PC-9 (cell line): ENCODE measurements at regions not wholly inside any gene's neighbourhood (a gene's known extent, or its start where the extent isn't known, plus 50 kb on each side); places are given as distances from the start of the nearest gene placed in this dataset.

ENCODE experiments used
- EZH2 ChIP-seq: fragments of 200-600 bp; sonication (generic); IDR thresholded peaks from 2 replicates; pipeline ENCODE4 v1.8.0; 2017; ENCODE audit warnings: antibody characterized with exemption, low read depth
- TF ChIP-seq, protein P1 (sequence below): fragments of 200-600 bp; sonication (generic); conservative IDR thresholded peaks from 2 replicates; pipeline ENCODE4 v1.6.1; 2017; ENCODE audit warnings: mixed run types, antibody characterized with exemption, mild to moderate bottlenecking, moderate library complexity

- TF ChIP-seq, protein P1, sequence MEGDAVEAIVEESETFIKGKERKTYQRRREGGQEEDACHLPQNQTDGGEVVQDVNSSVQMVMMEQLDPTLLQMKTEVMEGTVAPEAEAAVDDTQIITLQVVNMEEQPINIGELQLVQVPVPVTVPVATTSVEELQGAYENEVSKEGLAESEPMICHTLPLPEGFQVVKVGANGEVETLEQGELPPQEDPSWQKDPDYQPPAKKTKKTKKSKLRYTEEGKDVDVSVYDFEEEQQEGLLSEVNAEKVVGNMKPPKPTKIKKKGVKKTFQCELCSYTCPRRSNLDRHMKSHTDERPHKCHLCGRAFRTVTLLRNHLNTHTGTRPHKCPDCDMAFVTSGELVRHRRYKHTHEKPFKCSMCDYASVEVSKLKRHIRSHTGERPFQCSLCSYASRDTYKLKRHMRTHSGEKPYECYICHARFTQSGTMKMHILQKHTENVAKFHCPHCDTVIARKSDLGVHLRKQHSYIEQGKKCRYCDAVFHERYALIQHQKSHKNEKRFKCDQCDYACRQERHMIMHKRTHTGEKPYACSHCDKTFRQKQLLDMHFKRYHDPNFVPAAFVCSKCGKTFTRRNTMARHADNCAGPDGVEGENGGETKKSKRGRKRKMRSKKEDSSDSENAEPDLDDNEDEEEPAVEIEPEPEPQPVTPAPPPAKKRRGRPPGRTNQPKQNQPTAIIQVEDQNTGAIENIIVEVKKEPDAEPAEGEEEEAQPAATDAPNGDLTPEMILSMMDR: no peak
- TF ChIP-seq EZH2: no peak
Measured at GRCh38 chr9:89766991-89767390, 162.2 kb downstream of the GADD45G start.
